HL-60 (cell line): ENCODE measurements at regions not wholly inside any gene's neighbourhood (a gene's known extent, or its start where the extent isn't known, plus 50 kb on each side); places are given as distances from the start of the nearest gene placed in this dataset.

Experiments
- GABPA ChIP-seq: IDR thresholded peaks from 2 replicates; pipeline ENCODE4 v1.6.1; 2012; ENCODE audit warnings: low read depth
- POLR2AphosphoS5 ChIP-seq: IDR thresholded peaks from 2 replicates; pipeline ENCODE4 v1.6.1; 2012; ENCODE audit warnings: low read depth
- REST ChIP-seq: IDR thresholded peaks from 2 replicates; pipeline ENCODE4 v1.6.1; 2012; ENCODE audit warnings: low read depth; ENCODE audit not compliant: insufficient replicate concordance
- TF ChIP-seq, protein P1 (sequence below): IDR thresholded peaks from one replicate; pipeline ENCODE4 v1.5.1; 2011; ENCODE audit warnings: low read length, control low read depth, inconsistent platforms; ENCODE audit not compliant: insufficient read depth

DNA sequence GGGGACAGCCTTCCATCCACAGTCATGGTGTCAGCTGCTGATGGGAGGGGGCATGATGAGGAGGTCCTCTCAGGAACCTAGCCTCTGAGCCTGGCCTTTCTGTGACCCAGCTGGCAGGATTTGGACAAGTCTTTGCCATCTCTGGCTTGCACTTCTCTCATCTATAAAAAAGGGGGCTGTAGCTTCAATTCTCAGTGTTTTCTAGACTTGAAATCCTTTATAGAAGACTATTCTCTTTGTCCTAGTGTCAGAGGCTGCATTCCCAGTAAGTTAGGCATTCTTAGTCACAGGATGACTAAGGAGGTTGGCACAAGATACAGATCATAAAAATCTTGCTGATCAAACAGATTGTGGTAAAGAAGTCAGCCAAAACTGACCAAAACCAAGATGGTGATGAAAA is 958.5 kb downstream of the CNTNAP5 start:
- TF ChIP-seq, protein P1, sequence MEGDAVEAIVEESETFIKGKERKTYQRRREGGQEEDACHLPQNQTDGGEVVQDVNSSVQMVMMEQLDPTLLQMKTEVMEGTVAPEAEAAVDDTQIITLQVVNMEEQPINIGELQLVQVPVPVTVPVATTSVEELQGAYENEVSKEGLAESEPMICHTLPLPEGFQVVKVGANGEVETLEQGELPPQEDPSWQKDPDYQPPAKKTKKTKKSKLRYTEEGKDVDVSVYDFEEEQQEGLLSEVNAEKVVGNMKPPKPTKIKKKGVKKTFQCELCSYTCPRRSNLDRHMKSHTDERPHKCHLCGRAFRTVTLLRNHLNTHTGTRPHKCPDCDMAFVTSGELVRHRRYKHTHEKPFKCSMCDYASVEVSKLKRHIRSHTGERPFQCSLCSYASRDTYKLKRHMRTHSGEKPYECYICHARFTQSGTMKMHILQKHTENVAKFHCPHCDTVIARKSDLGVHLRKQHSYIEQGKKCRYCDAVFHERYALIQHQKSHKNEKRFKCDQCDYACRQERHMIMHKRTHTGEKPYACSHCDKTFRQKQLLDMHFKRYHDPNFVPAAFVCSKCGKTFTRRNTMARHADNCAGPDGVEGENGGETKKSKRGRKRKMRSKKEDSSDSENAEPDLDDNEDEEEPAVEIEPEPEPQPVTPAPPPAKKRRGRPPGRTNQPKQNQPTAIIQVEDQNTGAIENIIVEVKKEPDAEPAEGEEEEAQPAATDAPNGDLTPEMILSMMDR: no peak
- no peak for TF ChIP-seq POLR2AphosphoS5
- TF ChIP-seq GABPA: no peak
- no peak for TF ChIP-seq REST
